PC-9 (cell line): ENCODE measurements at regions not wholly inside any gene's neighbourhood (a gene's known extent, or its start where the extent isn't known, plus 50 kb on each side); places are given as distances from the start of the nearest gene placed in this dataset.

Source experiments
- BruUV-seq: library from RNA; stranded (reverse); fragments of 400-500 nt; replicated peaks from 2 replicates; lab custom pipeline; 2021; lab: Mats Ljungman, UMichigan
- CTCF ChIA-PET: fragments of 300-600 bp; sonication (Branson Sonifier 250); formaldehyde crosslinking; loops from one replicate; lab custom pipeline; 2022; ENCODE audit warnings: antibody characterized with exemption; lab: Charles Lee
- POLR2A ChIA-PET: fragments of 300-600 bp; sonication (Branson Sonifier 250); formaldehyde crosslinking; loops from one replicate; lab custom pipeline; 2022; ENCODE audit warnings: antibody characterized with exemption; ENCODE audit not compliant: unreplicated experiment; lab: Charles Lee
- DNase-seq, 2 experiments: peaks; one replicate each; pipeline versions ENCODE4 v3.0.0 to v3.0.0-alpha.2; 2015 to 2022; ENCODE audit warnings: mixed read lengths in 1 of 2
- H2AFZ ChIP-seq: fragments of 200-600 bp; sonication (generic); 2 replicates; pipeline ENCODE4 v1.8.1; 2017; ENCODE audit warnings: antibody characterized with exemption
- H3F3A ChIP-seq: fragments of 200-600 bp; sonication (generic); 2 replicates; pipeline ENCODE4 v1.8.1; 2017; ENCODE audit warnings: antibody characterized with exemption, mild to moderate bottlenecking, low read depth; ENCODE audit not compliant: insufficient read depth
- H3K27ac ChIP-seq: fragments of 200-600 bp; sonication (generic); 2 replicates; pipeline ENCODE4 v1.6.1; 2016; ENCODE audit warnings: mixed run types
- H3K27me3 ChIP-seq: fragments of 200-600 bp; sonication (generic); 2 replicates; pipeline ENCODE4 v1.6.1; 2016; ENCODE audit warnings: low read depth, mixed run types; ENCODE audit not compliant: insufficient read depth
- H3K36me3 ChIP-seq: fragments of 200-600 bp; sonication (generic); 2 replicates; pipeline ENCODE4 v1.6.1; 2016; ENCODE audit warnings: low read depth, mixed run types
- H3K4me1 ChIP-seq: fragments of 200-600 bp; sonication (generic); replicated peaks from 2 replicates; pipeline ENCODE4 v1.6.1; 2016; ENCODE audit warnings: mixed run types; ENCODE audit not compliant: insufficient read depth
- H3K4me2 ChIP-seq: fragments of 200-600 bp; sonication (generic); 2 replicates; pipeline ENCODE4 v1.6.1; 2017; ENCODE audit warnings: mixed run types
- H3K4me3 ChIP-seq: fragments of 200-600 bp; sonication (generic); 2 replicates; pipeline ENCODE4 v1.6.1; 2016; ENCODE audit warnings: mixed run types
- H3K79me2 ChIP-seq: fragments of 200-600 bp; sonication (generic); 2 replicates; pipeline ENCODE4 v1.6.1; 2017; ENCODE audit warnings: low read depth, mixed run types
- H3K9me2 ChIP-seq: fragments of 200-600 bp; sonication (generic); 2 replicates; pipeline ENCODE4 v1.8.1; 2017; ENCODE audit warnings: mild to moderate bottlenecking; ENCODE audit not compliant: insufficient read depth
- H3K9me3 ChIP-seq: fragments of 200-600 bp; sonication (generic); 2 replicates; pipeline ENCODE4 v1.8.1; 2016; ENCODE audit warnings: low read depth; ENCODE audit not compliant: insufficient read depth
- H4K20me1 ChIP-seq: fragments of 200-600 bp; sonication (generic); 2 replicates; pipeline ENCODE4 v1.8.1; 2017; ENCODE audit not compliant: insufficient read depth
- EZH2 ChIP-seq: fragments of 200-600 bp; sonication (generic); IDR thresholded peaks from 2 replicates; pipeline ENCODE4 v1.8.0; 2017; ENCODE audit warnings: antibody characterized with exemption, low read depth
- intact Hi-C: fragments of 100-400 bp; cut with micrococcal nuclease; formaldehyde crosslinking; loops from one replicate; pipeline ENCODE4 v1.10.0; 2022; ENCODE audit not compliant: unreplicated experiment
- TF ChIP-seq, protein P1 (sequence below): fragments of 200-600 bp; sonication (generic); conservative IDR thresholded peaks from 2 replicates; pipeline ENCODE4 v1.6.1; 2017; ENCODE audit warnings: mixed run types, antibody characterized with exemption, mild to moderate bottlenecking, moderate library complexity

DNA sequence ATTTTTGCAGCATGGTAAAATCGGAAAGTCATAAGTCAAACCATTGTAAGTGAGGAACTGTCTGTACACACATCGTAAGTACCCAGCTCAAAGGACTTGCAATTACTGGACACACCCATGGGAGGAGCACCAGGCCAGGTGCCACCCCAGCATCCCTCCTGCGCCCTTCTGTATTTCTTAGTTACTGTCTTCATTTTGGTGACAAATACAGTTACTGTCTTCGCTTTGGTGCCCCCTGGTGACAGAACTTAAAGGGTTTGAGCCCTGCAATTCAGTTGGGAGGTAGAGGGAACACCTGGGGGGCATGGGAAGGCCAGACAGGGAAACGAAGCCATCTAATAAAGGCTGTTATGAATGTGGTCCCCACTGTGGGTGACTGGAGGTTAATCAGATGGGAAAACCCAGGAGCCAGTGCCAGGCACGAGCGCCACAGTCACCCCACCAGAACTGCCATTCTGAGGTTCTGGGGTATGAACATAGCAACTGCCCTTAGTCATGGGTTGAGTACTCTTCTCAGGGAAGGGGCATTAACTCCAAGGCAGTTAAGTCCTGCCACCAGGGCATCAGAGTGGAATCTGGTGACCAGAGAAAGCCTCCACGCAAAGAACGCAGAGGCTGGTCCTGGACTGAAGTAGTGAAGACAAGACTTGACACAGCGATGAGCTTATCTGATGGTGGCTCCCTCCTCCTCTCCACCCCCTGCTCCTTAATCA is 612.9 kb downstream of the PTPRU start:
- intact Hi-C loops, result loop anchor here (1.0 to 10.0 kb wide), 2 partner anchors 336 to 614 kb away; partner anchors contain the start of genes MECR and PTPRU

DNA sequence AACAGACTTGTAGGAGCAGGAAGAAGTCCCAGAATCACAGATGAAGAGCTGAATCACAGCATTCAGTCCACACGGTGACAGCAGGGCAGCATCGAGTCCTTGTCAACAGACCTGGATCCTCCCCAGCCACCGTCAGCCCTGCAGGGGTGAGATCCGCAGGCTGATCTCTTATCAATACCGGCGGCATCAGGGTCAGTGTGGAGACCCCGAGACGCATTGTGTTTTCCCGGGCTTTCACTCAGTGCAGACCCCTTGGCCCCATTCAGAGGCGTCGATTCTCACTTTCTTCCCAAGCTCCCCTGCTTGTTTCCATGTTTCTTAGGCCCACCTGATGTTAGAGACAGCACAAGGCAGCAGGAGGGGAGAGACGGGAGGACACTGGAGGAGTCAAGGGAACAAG is 609.6 kb downstream of the PTPRU start:
- no peak overlapping the region for H3K27ac ChIP-seq
- intact Hi-C loops, result loop anchor here (10.0 kb wide), 1 partner anchor 611 kb away; the partner anchor contains the start of genes MECR and PTPRU
- TF ChIP-seq, protein P1, sequence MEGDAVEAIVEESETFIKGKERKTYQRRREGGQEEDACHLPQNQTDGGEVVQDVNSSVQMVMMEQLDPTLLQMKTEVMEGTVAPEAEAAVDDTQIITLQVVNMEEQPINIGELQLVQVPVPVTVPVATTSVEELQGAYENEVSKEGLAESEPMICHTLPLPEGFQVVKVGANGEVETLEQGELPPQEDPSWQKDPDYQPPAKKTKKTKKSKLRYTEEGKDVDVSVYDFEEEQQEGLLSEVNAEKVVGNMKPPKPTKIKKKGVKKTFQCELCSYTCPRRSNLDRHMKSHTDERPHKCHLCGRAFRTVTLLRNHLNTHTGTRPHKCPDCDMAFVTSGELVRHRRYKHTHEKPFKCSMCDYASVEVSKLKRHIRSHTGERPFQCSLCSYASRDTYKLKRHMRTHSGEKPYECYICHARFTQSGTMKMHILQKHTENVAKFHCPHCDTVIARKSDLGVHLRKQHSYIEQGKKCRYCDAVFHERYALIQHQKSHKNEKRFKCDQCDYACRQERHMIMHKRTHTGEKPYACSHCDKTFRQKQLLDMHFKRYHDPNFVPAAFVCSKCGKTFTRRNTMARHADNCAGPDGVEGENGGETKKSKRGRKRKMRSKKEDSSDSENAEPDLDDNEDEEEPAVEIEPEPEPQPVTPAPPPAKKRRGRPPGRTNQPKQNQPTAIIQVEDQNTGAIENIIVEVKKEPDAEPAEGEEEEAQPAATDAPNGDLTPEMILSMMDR, result no peak
- TF ChIP-seq EZH2, result no peak
- no peaks in the 10 kb centered on the region for H4K20me1 ChIP-seq
- H3K4me2 ChIP-seq, result no peak overlapping the region
- no TSS peak for BruUV-seq
- H3F3A ChIP-seq, result no peaks in the 10 kb centered on the region
- ChIA-PET POLR2A (no interaction called here), CTCF (no interaction called here)
- no peaks in the 10 kb centered on the region for H3K79me2 ChIP-seq
- H3K27me3 ChIP-seq, result no peaks in the 10 kb centered on the region; the same call in 1 of the 2 replicates
- no peaks in the 10 kb centered on the region for H3K4me1 ChIP-seq
- no peak overlapping the region for H3K4me3 ChIP-seq
- H2AFZ ChIP-seq, result no peak overlapping the region
- no peaks in the 10 kb centered on the region for H3K36me3 ChIP-seq
- H3K9me2 ChIP-seq, result no peaks in the 10 kb centered on the region
- no peak for DNase-seq
- H3K9me3 ChIP-seq, result no peaks in the 10 kb centered on the region

More for the DNA sequence above, 612.9 kb downstream of the PTPRU start:
- Histone ChIP-seq H3K79me2 (no peaks in the 10 kb centered on the region), H3K27me3 (peaks cover 6% of the 10 kb centered on the region; the same call in 1 of the 2 replicates), H3K9me2 (no peaks in the 10 kb centered on the region), H4K20me1 (no peaks in the 10 kb centered on the region), H2AFZ (no peak overlapping the region), H3K36me3 (no peaks in the 10 kb centered on the region), H3K4me1 (no peaks in the 10 kb centered on the region), H3K4me3 (no peak overlapping the region), H3F3A (no peaks in the 10 kb centered on the region), H3K4me2 (no peak overlapping the region), H3K27ac (no peak overlapping the region), H3K9me3 (no peaks in the 10 kb centered on the region)
- ChIA-PET CTCF (interaction anchor here (0.6 kb wide), 1 partner anchor 153 kb away, joined by 3 read pairs; no protein-coding TSS in a partner anchor), POLR2A (no interaction called here)
- DNase-seq, result peak; percentile 33 to 40
- TF ChIP-seq, protein P1, result peak; percentile 65
- TF ChIP-seq EZH2, result no peak
- no TSS peak for BruUV-seq

DNA sequence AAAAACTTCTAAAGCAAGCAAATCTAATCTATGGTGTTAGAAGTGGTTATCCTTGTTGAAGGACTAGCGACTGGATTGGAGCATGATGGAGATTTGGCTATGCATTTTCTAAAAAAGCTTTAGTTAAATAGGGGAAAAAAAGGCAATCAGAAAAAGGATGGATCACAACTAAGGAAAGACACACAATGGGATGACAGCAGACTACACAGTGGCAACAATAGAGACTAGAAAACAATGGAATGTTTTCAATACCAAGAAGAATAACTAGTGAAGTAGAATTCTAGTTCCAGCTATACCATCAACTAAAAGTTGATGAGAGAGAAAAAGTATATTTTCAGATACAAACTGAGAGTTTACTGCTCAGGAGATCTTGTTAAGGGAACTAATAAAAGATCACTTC is 605.8 kb downstream of the PTPRU start:
- Histone ChIP-seq H3K9me3 (no peaks in the 10 kb centered on the region), H3K4me2 (no peak overlapping the region), H3K9me2 (no peaks in the 10 kb centered on the region), H4K20me1 (no peaks in the 10 kb centered on the region), H3F3A (no peaks in the 10 kb centered on the region), H3K4me1 (no peaks in the 10 kb centered on the region), H3K27me3 (no peaks in the 10 kb centered on the region; the same call in 1 of the 2 replicates), H2AFZ (no peak overlapping the region), H3K27ac (no peak overlapping the region), H3K36me3 (no peaks in the 10 kb centered on the region), H3K79me2 (no peaks in the 10 kb centered on the region), H3K4me3 (no peak overlapping the region)
- TF ChIP-seq, protein P1, result no peak
- TF ChIP-seq EZH2, result no peak
- POLR2A ChIA-PET, result no interaction called here
- no TSS peak for BruUV-seq
- intact Hi-C loops, result loop anchor here (10.0 kb wide), 1 partner anchor 607 kb away; the partner anchor contains the start of genes MECR and PTPRU
- CTCF ChIA-PET, result no interaction called here
- no peak for DNase-seq
